ENCODE measurements at regions not wholly inside any gene's neighbourhood (a gene's known extent, or its start where the extent isn't known, plus 50 kb on each side); places are given as distances from the start of the nearest gene placed in this dataset.

DNA sequence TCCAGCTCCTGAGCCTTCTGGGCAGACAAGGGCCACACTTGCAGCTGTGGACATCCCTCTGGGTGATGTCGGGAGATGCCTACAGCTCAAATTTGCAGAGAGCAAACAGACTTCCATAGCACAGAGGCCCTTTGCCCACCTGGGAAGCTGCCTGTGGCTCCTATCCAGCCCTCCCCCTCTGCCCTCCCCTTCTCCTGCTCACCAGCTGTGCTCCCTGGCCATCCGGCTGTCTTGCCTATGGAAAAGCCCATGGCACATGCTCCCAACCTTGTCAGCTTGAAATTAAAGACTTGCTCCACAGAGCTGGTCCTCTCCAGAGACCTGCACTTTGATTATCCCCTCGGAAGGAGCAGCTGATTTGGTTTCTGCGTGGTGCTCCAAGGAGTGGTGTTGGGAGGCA, 118.9 kb upstream of the NECTIN1 start:
- H3K9me3 ChIP-seq (ENCODE audit: control insufficient read depth, insufficient read depth, low read length), result peaks cover 7% of the 10 kb centered on the region
- H3K4me3 ChIP-seq (ENCODE audit: low read depth, low read length), result no peak overlapping the region
- H3K27ac ChIP-seq (ENCODE audit: low read depth, low read length), result no peak overlapping the region
- CTCF ChIA-PET, result no interaction called here
- DNase-seq (ENCODE audit: low read depth, low spot score), result no peak
- POLR2A ChIA-PET, result no interaction called here
- TF ChIP-seq, protein P1, sequence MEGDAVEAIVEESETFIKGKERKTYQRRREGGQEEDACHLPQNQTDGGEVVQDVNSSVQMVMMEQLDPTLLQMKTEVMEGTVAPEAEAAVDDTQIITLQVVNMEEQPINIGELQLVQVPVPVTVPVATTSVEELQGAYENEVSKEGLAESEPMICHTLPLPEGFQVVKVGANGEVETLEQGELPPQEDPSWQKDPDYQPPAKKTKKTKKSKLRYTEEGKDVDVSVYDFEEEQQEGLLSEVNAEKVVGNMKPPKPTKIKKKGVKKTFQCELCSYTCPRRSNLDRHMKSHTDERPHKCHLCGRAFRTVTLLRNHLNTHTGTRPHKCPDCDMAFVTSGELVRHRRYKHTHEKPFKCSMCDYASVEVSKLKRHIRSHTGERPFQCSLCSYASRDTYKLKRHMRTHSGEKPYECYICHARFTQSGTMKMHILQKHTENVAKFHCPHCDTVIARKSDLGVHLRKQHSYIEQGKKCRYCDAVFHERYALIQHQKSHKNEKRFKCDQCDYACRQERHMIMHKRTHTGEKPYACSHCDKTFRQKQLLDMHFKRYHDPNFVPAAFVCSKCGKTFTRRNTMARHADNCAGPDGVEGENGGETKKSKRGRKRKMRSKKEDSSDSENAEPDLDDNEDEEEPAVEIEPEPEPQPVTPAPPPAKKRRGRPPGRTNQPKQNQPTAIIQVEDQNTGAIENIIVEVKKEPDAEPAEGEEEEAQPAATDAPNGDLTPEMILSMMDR (IDR thresholded peaks at IDR 0.05; ENCODE audit: low read depth, low read length), result no peak
- no peaks in the 10 kb centered on the region for H3K27me3 ChIP-seq (ENCODE audit: control insufficient read depth, insufficient read depth, low read length)

DNA sequence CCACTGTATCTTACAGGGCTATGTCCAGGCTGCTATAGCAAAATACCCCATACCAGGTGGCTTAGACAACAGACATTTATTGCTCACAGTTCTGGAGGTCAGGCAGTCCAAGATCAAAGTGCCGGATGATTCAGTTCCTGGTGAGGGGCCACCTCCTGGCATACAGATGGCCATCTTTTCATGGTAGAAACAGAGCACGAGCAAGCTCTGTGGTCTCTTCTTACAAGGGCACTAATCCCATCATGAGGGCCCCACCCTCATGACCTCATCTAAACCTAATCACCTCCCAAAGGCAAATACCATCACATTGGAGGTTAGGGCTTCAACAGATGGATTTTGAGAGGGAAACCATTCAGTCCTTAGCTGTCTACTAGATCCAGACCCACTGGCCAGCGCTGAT, 117.4 kb upstream of the NECTIN1 start:
- no peak overlapping the region for H3K4me3 ChIP-seq (ENCODE audit: low read depth, low read length)
- no peak overlapping the region for H3K27ac ChIP-seq (ENCODE audit: low read depth, low read length)
- no peak for DNase-seq (ENCODE audit: low read depth, low spot score)
- peaks cover 6% of the 10 kb centered on the region for H3K27me3 ChIP-seq (ENCODE audit: control insufficient read depth, insufficient read depth, low read length)
- POLR2A ChIA-PET, result no interaction called here
- TF ChIP-seq, protein P1 (IDR thresholded peaks at IDR 0.05; ENCODE audit: low read depth, low read length), result no peak
- CTCF ChIA-PET, result no interaction called here
- H3K9me3 ChIP-seq (ENCODE audit: control insufficient read depth, insufficient read depth, low read length), result peaks cover 7% of the 10 kb centered on the region

DNA sequence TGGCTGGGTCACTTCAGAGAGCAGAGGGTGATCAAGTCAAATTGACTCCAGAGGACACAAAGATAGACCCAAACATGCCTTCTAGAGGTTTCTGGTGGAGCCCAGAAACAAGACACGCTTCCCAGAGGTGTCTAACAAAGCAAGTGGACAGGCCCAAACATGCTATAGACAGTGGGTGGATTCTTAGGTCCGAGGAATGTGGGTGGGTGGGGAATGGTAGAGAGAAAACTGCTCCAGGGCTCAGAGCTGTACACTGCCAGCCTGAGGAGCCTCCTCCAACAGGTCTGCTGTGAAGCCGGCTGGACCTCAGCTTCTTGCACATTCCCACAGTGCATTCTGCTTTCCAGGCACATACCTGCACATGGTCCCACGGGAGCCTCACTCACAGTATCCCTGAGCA, 116.8 kb upstream of the NECTIN1 start:
- peaks cover 11% of the 10 kb centered on the region for H3K27me3 ChIP-seq (ENCODE audit: control insufficient read depth, insufficient read depth, low read length)
- TF ChIP-seq, protein P1 (IDR thresholded peaks at IDR 0.05; ENCODE audit: low read depth, low read length), result no peak

DNA sequence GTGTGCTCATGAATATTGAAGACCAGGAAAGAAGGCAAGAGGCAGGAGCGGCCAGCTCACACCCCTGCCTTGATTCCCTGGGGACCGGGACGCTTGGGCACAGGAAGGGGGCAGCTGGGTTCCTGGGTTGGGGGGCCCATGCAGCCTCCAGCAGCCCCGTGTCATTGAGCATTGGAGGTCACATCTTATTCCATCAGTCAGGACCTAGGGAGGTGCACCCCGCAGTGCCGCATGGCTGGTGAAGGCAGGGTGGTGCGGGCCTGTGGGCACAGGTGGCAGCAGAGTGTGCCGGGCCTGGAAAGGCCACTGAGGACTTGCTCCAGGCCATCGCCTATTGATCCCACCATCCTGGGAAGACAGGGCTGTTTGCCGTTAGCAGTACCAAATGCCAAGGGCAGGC, 116.3 kb upstream of the NECTIN1 start:
- Histone ChIP-seq H3K9me3 (ENCODE audit: control insufficient read depth, insufficient read depth, low read length) (peaks cover 7% of the 10 kb centered on the region), H3K27ac (ENCODE audit: low read depth, low read length) (no peak overlapping the region), H3K4me3 (ENCODE audit: low read depth, low read length) (no peak overlapping the region), H3K27me3 (ENCODE audit: control insufficient read depth, insufficient read depth, low read length) (peaks cover 11% of the 10 kb centered on the region)
- DNase-seq (ENCODE audit: low read depth, low spot score), result no peak
- CTCF ChIA-PET, result no interaction called here
- TF ChIP-seq, protein P1 (IDR thresholded peaks at IDR 0.05; ENCODE audit: low read depth, low read length), result no peak
- POLR2A ChIA-PET, result interaction anchor here (0.6 kb wide), 1 partner anchor 306 kb away, joined by 6 read pairs; no protein-coding TSS in a partner anchor

More for the DNA sequence above, 116.8 kb upstream of the NECTIN1 start:
- POLR2A ChIA-PET, result no interaction called here
- no peak for DNase-seq (ENCODE audit: low read depth, low spot score)
- CTCF ChIA-PET, result no interaction called here
- no peak overlapping the region for H3K27ac ChIP-seq (ENCODE audit: low read depth, low read length)
- peaks cover 7% of the 10 kb centered on the region for H3K9me3 ChIP-seq (ENCODE audit: control insufficient read depth, insufficient read depth, low read length)
- no peak overlapping the region for H3K4me3 ChIP-seq (ENCODE audit: low read depth, low read length)

DNA sequence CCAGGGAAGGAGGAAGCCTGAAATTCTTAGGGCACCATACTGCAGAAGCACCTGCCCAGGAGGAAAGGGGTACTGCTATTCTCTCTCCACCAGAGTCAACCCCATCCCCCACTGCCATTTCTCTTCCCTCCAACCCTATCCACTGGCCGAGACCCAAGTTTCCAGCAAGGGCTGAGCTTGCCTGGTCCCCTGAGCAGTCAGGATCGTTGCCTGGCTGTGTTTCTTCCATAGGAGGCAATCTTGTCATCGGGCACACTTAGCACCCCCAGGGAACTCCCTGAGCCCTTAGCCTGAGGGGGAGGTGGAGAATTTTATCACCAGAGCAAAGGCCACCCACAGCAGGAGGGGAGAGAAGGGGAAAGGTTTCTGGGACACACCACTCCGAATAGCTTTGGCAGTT, 115.8 kb upstream of the NECTIN1 start:
- peaks cover 11% of the 10 kb centered on the region for H3K27me3 ChIP-seq (ENCODE audit: control insufficient read depth, insufficient read depth, low read length)
- H3K27ac ChIP-seq (ENCODE audit: low read depth, low read length), result no peak overlapping the region
- ChIA-PET POLR2A (interaction anchor here (0.6 kb wide), 1 partner anchor 306 kb away, joined by 6 read pairs; no protein-coding TSS in a partner anchor), CTCF (no interaction called here)
- peaks cover 7% of the 10 kb centered on the region for H3K9me3 ChIP-seq (ENCODE audit: control insufficient read depth, insufficient read depth, low read length)
- no peak overlapping the region for H3K4me3 ChIP-seq (ENCODE audit: low read depth, low read length)
- TF ChIP-seq, protein P1 (IDR thresholded peaks at IDR 0.05; ENCODE audit: low read depth, low read length), result no peak
- no peak for DNase-seq (ENCODE audit: low read depth, low spot score)
